ENCODE measurements at regions not wholly inside any gene's neighbourhood (a gene's known extent, or its start where the extent isn't known, plus 50 kb on each side); places are given as distances from the start of the nearest gene placed in this dataset.

DNA sequence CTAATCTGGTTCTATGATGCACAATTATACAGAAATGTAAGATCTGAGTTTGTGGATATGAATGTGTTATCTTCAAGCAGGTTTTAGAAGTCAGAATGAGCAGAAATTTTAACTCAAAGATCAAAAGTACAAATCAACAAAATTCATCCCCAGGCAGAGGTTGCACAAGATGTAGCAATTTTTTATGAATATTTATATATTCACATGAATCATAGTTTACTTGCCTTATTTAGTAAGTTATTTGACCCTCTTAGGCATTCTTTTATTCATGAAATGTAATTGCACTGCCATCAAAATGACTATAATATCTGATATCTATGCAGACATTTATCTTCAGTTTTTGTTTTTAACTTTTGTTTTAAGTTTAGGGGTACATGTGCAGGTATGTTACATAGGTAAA is 103.1 kb upstream of the DAZL start:
- TF ChIP-seq GATA2 (IDR thresholded peaks at IDR 0.05; ENCODE audit: low read depth, low read length) (no peak), GATA3 (IDR thresholded peaks at IDR 0.05; ENCODE audit: low read depth, low read length) (no peak)
